ENCODE measurements at regions not wholly inside any gene's neighbourhood (a gene's known extent, or its start where the extent isn't known, plus 50 kb on each side); places are given as distances from the start of the nearest gene placed in this dataset.

DNA sequence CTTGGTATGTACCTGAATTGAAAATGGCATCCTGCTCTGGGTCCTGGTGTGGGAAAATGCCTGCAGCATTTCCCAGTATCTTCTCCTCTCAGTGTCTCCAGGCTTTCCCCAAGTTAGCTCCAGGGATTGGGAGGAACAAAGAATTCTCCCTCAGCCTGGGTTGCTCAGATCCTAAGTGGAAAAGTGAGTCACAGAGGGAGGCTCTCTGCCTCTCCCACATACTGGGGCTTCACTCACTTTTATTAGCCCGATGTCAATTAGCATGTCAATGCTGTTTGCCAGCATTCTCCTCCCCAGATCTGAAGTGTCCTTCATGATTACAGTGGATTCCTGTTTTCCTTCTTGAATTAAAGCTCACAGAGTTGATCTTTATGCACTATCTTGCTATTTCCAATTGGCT is 655.0 kb downstream of the EPHA3 start:
- no peak for DNase-seq (ENCODE audit: low spot score)

DNA sequence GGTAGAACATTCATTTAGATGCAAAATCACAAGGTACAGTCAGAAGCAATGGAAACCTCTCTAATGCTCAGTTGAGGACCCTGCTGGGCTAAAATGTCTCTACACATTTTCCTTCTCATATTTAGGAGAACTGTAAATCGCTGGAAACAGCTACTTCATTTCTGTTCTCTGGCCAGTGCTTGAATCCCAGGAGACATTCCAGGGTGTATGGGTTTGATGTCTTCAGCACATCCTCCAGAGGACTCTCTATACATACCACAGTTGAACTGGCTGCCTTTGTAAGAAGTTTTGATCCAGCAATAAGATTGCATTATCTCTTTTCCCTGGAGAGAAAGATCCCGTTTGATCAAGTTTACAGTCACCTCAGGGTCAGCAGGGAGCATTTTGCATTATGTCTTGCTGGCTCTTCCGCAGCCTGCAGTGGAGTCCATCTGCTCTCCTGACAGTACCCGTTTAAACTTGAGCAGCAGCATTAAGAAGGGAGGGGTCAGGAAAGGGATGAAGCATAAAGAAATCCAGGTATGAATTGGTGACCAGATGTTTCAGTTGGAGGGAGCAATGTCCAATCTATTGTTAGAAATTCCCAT is 676.0 kb downstream of the EPHA3 start:
- DNase-seq (ENCODE audit: low spot score) = no peak

DNA sequence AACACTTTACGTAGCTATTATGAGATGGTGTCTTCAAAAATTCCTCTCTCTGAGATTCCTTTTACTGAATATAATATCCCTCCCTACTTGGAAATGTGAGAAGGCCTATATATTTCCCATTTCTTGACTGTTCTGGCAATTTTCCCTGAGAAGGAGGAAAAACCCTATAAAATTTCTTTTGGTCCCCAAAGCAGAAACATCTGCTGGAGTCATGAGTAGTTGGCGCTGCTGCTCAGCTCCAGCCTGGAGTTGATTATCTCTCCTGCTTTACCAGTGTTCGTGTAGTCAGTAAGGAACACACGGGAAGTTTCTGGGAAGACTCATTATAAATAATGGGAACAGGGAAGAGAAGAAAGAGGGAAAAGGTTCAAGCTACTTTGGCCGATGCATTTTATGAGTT is 680.1 kb downstream of the EPHA3 start:
- no peak for DNase-seq (ENCODE audit: low spot score)

DNA sequence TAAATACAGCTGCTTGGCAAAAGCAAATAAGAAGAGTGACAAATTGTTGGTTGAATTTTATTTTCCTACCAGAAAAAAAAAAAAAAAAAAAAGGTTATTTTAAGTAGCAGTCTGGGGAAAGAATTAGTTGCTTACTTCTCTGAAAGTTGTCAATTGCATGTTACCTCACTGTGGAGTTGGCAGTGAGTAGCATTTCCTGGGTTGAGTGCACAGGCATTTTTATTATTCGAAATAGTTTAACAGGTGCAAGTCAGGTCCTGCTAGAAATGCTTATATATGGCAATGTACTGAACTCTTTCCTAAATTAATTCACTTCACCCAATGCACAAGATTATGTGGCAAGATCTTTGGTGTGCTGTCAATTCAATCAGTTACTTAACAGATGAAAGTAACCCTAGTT is 680.6 kb downstream of the EPHA3 start:
- DNase-seq (ENCODE audit: low spot score) = no peak

DNA sequence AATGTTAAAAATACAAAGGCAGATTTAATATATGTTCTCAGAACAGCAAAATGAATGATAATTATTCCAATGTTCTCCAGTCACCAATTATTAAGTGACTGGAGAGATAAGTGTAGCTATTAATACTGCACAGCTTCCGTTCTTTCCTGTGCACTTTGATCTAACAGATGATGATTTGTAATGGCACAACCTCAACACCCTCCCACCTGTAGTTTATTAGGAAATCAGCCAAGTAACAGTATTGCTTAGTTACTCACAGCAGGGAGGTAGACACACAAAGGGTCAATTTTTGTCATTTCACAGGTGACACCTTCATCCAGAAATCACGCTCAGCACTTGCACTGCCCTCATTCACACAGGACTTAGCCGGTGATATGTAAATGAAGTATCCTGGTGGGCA is 688.1 kb downstream of the EPHA3 start:
- no peak for DNase-seq (ENCODE audit: low spot score)

DNA sequence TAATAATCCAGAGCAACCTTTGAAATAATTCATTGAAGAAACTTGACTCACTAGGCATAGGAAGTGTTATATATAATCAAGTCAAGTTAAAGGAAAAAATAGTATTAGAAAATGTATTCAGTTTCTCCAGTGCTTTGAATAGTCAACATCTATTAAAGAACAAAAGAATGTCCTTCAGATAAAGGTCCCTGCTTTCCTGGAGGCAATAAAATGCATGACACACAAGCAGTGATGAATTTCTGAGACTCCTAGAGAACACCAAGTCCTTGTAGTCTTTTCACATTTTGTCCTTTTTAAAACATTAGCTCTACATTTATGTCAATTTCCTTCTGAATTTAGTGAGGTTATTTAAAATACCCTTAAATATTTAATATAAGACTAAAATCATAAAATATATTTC is 695.5 kb downstream of the EPHA3 start:
- DNase-seq (ENCODE audit: low spot score) = no peak

DNA sequence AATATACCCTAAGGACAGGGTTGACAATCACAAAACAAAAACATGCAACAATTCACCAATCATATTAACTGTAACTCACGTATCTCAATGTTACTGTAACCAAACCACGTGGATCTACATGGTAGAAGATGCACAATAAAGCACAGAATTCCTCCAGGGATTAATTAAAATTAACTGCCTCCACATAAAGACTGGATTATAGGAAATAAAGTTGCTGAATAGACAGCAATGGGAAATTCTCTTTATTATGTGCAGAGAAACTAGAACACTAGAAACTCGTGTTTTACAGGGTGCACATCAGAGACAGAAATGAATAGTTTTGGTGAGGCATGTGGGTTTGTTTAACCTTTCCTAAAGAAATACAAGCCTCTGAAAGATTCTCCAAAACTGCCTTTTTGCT is 696.3 kb downstream of the EPHA3 start:
- DNase-seq (ENCODE audit: low spot score) = no peak

DNA sequence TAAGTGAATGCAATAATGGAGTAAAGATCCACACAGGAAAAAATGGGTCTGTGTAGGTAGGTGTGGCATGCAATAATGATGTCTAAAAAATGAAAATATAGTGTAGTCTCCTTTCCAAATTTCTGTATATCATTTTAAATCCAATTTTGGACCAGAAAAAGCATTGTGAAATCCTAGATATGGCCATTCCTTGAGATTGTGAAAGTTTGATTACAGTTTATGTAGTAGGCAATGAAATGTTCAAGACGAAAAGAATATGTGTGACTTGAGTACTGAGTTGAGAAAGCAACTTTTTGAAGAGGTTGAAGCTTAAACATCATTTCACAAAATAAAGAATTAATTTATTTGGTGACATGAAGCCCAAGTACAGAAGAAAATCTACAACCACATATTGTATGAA is 698.7 kb downstream of the EPHA3 start:
- no peak for DNase-seq (ENCODE audit: low spot score)

DNA sequence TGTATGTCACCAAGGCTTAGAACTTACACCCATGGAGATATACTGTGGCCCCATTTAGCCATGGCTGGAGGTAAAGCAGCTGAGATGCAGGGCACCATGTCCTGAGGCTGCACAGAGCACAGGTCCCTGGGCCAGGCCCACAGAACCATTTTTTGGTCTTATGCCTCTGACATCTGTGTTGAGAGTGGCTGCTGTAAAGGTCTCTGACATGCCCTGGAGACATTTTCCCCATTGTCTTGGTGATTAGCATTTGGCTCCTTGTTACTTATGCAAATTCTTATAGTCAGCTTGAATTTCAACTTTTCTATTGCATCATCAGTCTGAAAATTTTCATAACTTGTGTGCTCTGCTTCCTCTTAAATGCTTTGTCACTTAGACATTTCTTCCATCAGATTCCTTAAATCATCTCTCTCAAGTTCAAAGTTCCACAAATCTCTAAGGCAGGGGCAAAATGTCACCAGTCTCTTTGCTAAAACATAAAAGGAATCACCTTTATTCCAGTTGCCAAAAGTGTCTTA is 701.3 kb downstream of the EPHA3 start:
- DNase-seq (ENCODE audit: low spot score) = no peak

DNA sequence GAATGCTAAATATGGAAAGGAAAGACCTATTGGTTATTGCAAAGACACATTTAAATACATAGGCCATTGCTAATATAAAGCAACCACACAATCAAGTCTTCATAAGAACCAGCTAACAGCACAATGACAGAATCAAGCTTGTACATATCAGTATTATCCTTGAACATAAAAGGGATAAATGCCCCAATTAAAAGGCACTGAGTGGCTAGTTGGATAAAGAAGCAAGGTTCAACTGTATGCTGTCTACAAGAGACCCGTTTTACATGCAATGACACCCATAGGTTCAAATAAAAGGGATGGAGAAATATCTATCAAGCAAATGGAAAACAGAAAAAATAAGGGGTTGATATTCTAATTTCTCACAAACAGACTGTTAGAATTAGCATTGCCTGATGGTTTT is 706.1 kb downstream of the EPHA3 start:
- no peak for DNase-seq (ENCODE audit: low spot score)

DNA sequence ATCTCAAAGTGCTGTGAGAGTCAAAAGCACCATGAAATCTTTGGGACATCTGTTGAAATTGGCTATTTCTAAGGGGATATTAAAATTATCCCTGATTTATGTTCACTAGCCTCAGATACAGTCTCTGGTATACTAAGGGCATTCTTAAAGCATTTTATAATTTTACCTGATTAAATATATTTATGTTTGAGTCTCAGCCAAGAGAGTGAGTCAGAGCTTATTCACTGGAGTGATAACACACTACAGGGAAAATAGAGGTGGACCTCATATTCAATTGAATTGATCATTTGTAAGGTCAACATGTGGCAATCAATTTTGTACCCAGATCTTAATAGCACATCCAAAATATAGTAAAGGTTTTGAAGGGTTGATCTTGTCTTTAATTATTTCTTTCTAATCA is 733.6 kb downstream of the EPHA3 start:
- DNase-seq (ENCODE audit: low spot score) = no peak

DNA sequence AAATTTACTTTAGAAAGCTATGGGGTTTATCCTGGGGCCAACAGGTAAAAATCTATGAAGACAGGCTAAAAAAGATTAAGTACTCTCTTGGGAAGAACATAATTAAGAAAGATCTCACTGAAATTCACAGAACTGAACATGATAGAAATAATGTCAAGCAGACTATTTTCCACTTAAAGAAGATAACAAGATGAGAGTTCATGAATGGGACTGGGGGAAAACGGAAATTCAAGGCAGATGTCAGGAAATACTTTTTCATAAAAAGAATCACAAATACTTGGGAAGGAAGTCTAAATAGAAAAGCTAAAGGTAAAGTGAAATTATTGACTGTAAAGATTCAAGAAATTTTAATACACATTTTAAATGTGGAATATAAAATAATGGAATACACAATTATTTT is 737.6 kb downstream of the EPHA3 start:
- no peak for DNase-seq (ENCODE audit: low spot score)

DNA sequence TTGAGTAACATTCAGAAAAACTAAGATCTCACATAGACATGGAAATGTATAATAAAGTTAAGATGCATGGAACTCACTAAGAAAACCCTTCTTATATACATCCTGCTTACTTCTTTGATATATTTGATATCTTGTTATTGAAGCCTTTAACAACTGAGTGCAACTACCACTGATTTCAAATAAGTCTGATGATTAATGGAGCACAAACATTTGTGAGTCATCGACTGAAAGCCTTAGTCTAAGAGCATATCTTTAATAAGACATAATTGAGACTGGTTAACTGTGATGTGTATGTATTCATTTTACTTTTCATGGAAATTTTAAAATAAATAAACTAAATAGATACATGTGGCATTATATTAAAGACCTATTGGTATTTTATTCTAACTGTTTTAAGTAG is 740.5 kb downstream of the EPHA3 start:
- DNase-seq (ENCODE audit: low spot score) = no peak

DNA sequence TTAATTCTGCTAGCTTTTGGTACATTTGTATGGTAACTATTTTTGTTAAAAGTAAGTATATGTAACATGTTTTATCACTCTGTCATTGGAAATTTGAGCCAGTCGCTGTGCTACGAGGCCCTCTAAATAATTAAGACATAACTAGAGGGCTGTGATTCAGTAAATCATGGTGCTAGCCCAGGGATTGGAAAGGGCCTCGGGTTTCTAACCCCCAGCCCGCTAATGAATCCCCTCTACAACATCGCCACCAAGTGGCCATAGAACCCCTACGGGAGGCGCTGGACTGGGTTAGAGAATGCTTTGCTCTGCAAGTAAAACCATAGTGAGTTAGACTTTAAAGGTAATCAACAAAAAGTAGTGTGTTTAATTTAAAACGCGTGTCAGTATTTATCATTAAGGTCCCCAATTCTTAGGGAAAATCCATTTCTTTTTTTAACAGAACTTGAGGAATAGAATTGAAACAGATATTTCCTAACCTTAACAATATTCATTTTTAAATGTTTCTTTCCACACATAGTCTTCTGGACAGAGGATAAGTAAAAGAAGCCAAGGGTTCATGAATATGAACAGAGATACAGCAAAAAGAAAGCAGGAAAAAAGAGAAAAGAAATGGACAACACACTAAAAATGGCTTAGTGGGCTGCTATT is 744.7 kb downstream of the EPHA3 start:
- DNase-seq (ENCODE audit: low spot score) = no peak

DNA sequence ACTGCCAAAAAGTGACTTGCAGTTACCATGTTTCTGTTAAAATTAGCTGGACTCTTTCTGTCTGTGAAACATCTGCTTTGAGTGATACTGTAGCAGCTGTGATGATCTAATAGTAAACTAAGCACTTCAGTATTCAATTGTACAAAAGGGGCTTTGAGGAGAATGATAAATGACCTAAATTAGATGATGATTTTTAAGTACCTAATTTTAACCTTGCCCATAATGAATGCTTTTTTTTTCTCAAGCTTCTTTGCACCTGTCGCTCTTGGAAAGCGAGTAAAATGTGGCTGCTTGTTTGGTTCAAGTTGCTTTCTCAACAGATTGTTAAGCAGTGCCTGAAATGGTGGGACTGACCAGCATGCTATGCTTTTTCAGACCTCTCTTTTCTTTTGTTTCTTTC is 752.3 kb downstream of the EPHA3 start:
- DNase-seq (ENCODE audit: low spot score) = no peak

DNA sequence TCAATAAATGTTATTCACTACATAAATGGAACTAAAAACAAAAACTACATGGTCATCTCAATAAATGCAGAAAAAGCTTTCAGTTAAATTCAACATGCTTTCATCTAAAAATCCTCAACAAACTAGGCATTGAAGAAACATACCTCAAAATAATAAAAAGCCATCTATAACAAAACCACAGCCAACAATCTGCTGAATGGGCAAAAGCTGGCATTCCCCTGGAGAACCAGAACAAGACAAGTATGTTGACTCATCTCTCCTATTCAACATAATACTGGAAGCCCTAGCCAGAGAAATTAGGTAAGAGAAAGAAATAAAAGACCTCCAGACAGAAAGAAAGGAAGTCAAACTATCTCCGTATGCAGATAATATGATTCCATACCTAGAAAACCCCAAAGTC is 759.9 kb downstream of the EPHA3 start:
- no peak for DNase-seq (ENCODE audit: low spot score)

DNA sequence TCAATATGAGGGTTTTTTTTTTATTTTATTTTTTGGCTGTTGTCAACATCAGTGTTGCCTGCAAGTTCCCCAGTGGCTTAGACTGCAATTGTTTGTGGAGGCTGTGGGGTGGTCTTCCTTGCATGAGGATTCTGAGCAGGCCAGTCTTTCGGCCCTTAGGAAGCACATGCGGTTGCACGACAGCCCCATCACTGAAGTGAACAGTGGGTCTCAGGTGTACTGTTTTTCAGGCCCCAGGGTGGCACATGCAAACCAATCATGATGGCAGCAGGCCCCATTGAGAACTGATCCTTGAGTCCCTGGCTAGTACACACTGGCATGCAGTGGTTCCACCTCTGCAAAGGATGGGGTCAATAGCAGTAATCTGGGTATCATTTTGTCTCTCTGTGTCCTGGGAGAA is 768.7 kb downstream of the EPHA3 start:
- no peak for DNase-seq (ENCODE audit: low spot score)

DNA sequence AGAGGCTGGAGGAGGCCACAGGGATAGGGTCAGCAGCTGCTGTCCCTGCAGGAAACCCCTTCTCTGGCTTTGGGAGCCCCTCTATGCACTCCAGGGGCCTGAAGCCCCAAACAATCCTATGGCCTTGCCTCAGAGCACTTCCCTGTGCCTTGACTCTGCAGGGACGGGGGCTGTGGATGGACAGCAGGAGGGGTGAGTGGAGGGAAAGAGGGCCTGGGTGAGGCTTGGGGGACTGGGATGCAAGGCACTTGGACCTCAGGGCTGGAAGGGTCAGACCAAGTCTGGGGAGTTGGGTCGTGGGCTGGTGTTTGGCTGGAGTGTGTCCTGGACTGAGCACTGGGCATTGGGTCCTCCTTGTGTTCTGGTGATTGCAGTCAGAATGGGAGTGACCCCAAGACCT is 769.8 kb downstream of the EPHA3 start:
- DNase-seq (ENCODE audit: low spot score) = no peak

DNA sequence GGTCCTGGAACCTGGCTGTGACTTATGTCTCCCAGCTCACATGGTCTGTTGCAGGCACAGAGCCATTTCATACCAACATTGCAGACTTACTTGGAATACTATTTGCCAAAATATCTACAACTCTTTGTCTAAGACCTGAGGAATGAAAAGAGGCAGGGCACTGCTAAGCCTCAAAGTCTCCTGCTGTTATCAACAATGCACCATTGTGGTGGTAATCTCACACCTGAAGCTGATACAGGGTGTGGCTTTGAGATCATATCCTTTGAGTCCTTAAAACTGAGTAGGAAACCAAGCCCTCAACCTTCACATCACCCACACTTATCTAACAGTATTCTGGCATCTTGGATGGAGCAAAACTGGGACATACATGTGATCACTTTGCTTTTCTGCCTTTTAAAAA is 782.0 kb downstream of the EPHA3 start:
- DNase-seq (ENCODE audit: low spot score) = no peak

DNA sequence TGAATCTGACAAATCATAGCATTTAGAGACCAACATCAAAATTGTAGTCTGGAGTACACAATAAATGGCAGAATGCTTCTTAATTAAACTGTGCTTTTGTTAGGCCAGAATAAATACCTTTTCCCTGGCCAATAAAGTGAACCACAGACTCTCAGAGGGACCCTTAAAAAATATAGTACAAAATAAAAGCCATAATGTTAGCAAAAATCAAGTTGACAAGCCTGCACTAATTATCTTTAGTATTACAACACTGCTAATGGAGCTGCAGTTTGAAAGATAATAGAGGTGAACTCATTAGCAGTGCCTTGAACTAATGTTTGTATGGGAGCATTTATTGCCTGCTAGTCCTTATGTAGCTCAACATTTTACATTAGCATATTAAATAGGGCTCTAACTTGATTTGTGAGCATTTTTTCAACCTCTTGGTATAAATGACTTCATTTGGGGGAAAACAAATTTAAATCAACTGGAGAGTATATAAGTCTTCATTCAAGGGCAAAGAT is 801.3 kb downstream of the EPHA3 start:
- DNase-seq (ENCODE audit: low spot score) = no peak

DNA sequence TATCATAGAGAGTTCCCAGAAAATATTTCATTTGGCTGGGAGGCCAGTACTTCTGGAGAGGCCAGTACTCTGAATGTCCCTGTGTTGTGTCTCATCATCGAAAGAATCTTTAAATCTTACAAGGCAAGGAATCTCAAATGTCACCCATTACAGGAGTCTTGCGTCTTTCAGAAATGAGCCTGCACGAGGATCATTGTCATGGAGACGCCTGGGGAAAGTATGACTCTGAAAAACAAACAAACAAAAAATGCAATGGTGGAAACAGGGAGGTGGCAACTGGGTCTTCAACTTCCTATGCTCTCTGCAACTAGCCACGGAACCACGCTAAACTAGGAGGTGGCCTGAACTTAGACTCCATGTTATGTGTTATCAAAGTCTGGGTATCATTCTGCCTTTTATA is 804.6 kb downstream of the EPHA3 start:
- DNase-seq (ENCODE audit: low spot score) = no peak

DNA sequence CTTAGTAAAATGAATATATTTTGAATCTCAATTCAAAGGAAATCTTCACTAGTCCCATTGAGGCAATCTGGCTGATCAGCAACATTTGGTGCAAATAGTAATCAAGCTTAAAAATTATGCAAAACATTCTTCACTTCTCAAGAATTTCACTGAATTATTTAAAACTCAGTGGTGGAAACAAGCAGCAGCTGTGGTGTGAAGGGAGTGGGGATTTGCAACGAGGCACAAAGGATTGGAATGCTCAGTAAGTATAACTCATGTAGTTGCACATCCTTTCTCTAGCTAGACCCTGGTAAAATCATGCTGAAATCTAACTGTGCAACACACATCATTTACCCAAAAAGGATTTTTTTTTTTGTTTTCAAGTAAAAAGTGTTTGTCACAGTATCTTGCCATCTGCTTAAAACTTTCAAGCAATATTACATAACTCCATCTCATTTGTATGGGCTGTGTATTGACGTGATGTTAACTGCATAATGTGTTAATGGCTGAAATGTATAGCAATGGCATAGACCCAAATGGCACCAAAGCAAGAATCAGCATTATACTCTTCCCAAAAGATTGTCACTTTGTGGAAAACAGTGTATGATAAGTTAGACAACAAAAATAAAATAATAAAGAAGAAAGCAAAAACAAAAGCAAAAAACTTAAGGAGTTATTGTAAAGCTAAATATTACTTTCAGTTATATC is 816.6 kb downstream of the EPHA3 start:
- no peak for DNase-seq (ENCODE audit: low spot score)

DNA sequence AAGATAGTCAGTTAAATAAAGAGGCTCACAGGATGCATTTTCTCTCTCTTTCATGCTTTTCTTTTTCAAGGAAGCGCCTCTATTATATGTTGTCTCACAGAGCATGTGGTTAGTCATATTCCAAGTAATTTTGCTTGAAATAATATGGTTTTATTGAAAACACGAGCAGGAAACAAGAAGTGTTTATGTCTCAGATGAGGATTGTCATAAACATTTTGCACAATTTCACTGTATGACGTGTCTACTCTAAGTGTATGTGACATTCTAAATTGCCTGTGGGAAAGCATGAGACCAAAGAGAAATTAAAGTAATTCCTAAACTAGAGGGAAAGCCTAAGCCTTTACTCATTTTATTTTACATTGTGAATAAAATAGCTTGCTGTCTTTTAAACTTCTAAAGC is 818.6 kb downstream of the EPHA3 start:
- DNase-seq (ENCODE audit: low spot score) = no peak
